Muscle layer of duodenum (tissue), 2 donors: ENCODE measurements at regions not wholly inside any gene's neighbourhood (a gene's known extent, or its start where the extent isn't known, plus 50 kb on each side); places are given as distances from the start of the nearest gene placed in this dataset.
"Not testable (repeated sequence)": the region's sequence is repeated elsewhere in the genome, so short reads cannot be mapped to it uniquely, and the experiment has no call there.

Experiments
- H3K27ac ChIP-seq: one replicate; pipeline ENCODE4 v1.7.0; 2013; ENCODE audit warnings: mild to moderate bottlenecking, low read length
- H3K27me3 ChIP-seq: one replicate; pipeline ENCODE4 v1.7.0; 2013; ENCODE audit warnings: low read depth, mild to moderate bottlenecking, control low read depth, low read length
- H3K36me3 ChIP-seq, 2 donors: one replicate each; pipeline ENCODE4 v1.7.0; 2013; ENCODE audit warnings: low read length in 2 of 2, control low read depth in 1 of 2, mild to moderate bottlenecking in 1 of 2; ENCODE audit not compliant: insufficient read depth in 2 of 2, control insufficient read depth in 1 of 2
- H3K4me1 ChIP-seq, 2 donors: one replicate each; pipeline ENCODE4 v1.7.0; 2013; ENCODE audit warnings: low read length in 2 of 2, mild to moderate bottlenecking in 2 of 2, control low read depth in 1 of 2, moderate library complexity in 1 of 2; ENCODE audit not compliant: insufficient read depth in 2 of 2, control insufficient read depth in 1 of 2
- H3K4me3 ChIP-seq, 2 donors: one replicate each; pipeline ENCODE4 v1.7.0; 2013; ENCODE audit warnings: low read length in 2 of 2, low read depth in 1 of 2, mild to moderate bottlenecking in 1 of 2
- H3K9me3 ChIP-seq, 2 donors: one replicate each; pipeline ENCODE4 v1.7.0; 2013; ENCODE audit warnings: low read length in 2 of 2, control low read depth in 1 of 2, mild to moderate bottlenecking in 1 of 2; ENCODE audit not compliant: control insufficient read depth in 1 of 2
- donor health status: healthy.

DNA sequence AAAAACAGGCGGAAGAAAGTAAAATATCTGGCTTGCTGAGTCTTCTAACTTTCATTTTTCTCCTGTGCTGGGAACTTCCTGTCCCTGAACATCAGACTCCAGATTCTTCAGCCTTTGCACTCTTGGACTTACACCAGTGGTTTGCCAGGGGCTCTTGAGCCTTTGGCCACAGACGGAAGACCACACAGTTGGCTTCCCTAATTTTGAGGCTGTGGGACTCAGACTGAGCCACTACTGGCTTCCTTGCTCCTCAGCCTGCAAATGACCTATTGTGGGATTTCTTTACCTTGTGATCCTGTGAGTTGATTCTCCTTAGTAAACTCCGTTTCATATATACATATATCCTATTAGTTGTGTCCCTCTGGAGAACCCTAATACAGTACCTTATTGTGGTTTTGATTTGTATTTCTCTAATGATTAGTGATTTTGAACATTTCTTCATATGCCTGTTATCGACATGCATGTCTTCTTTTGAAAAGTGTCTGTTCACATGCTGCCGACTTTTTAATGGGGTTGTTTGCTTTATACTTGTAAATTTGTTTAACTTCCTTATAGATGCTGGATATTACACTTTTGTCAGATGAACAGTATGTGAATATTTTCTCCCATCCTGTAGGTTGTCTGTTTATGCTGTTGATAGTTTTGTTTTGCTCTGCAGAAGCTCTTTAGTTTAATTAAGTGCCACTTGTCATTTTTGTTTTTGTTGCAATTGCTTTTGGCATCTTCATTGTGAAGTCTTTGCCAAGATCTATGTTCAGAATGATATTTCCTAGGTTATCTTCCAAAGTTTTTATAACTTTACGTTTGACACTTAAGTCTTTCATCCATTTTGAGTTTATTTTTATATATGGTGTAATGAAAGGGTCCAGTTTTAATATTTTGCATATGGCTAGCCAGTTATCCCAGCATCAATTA lies 348.8 kb upstream of the SETBP1 start:
- no peak overlapping the region for H3K4me3 ChIP-seq
- no peaks in the 10 kb centered on the region for H3K4me1 ChIP-seq
- H3K36me3 ChIP-seq = no peaks in the 10 kb centered on the region
- no peak overlapping the region for H3K27ac ChIP-seq
- H3K27me3 ChIP-seq = no peaks in the 10 kb centered on the region
- H3K9me3 ChIP-seq = peaks cover 0 to 7% of the 10 kb centered on the region in 2 donors

DNA sequence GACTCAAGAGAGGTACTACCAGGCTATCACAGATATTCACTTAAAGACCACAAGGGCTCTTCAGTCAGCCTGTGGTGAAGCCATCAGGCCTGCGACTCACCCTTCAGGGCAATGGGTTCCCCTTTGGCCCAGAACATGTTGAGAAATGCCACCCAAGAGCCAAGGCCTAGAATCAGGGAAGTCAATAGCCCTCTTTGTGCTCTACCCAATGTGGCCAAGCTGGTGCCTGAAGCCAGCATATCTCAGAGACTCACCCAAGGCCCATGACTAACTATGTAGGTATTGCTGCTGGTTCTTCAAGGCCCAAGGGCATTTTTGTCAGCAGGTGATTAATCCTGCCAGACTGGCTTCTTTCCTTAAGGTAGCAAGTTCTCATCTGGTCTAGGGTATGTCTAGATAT lies 338.9 kb upstream of the SETBP1 start:
- H3K4me3 ChIP-seq = no peak overlapping the region
- H3K4me1 ChIP-seq = no peaks in the 10 kb centered on the region
- no peak overlapping the region for H3K27ac ChIP-seq
- H3K9me3 ChIP-seq = peaks cover 0 to 13% of the 10 kb centered on the region in 2 donors
- no peaks in the 10 kb centered on the region for H3K27me3 ChIP-seq
- no peaks in the 10 kb centered on the region for H3K36me3 ChIP-seq

DNA sequence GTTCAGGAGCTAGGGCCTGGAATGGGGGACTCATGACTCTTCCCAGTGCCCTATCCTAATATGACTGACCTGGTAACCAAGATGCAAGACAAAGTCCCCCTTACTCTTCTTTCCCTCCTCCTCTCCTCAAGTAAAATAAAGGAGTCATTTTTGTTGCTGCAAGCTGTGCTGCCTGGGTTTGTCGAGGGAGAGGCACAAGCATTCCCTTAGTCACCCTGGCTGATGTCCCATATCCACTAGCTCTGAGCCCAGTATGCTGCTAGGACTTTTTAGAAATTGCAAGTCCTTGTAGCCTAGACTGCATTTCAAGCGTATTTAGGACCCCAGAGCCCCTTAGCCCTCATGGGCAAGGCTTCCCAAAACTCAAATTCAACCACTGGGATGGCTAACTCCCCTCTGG lies 338.5 kb upstream of the SETBP1 start:
- H3K4me1 ChIP-seq = no peaks in the 10 kb centered on the region
- H3K9me3 ChIP-seq = peaks cover 0 to 13% of the 10 kb centered on the region in 2 donors
- no peak overlapping the region for H3K4me3 ChIP-seq
- no peaks in the 10 kb centered on the region for H3K27me3 ChIP-seq
- H3K36me3 ChIP-seq = no peaks in the 10 kb centered on the region
- no peak overlapping the region for H3K27ac ChIP-seq

DNA sequence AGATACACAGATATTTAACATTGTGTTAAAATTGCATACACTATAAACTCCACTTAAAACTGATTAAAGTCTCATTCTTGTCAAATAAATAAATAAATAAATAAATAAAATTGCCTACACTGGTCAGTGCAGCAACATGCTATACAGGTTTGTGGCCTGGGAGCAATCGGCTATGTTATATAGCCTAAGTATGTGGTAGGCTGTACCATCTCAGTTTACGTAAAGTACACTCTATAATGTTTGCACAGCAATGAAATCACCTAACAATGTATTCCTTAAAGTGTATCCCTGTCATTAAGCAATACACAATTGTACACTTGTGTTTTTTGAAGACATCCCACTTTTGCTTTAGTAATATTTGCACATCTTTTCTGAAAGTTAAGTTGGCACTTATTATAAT lies 337.7 kb upstream of the SETBP1 start:
- H3K27me3 ChIP-seq = no peaks in the 10 kb centered on the region
- H3K27ac ChIP-seq = no peak overlapping the region
- no peaks in the 10 kb centered on the region for H3K36me3 ChIP-seq
- peaks cover 0 to 7% of the 10 kb centered on the region in 2 donors for H3K9me3 ChIP-seq
- no peaks in the 10 kb centered on the region for H3K4me1 ChIP-seq
- no peak overlapping the region for H3K4me3 ChIP-seq

DNA sequence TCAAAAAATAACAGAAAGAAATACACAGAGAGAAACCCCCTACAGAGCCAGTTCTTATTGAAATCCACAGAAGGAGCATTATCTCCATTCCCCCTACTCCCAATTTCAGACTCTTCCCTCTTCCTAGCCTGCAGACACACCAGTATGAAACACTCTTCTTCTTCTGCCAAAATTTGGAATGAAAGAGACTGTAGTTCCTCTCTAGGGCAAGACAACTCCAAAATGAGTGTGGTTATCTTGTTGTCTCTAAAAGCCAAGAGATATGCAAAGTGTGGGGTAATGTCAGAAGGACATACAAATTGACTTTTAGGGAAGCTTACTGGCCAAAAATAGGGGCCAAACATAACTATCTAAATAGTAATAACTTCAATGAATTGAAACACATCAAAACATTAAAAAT lies 337.1 kb upstream of the SETBP1 start:
- Histone ChIP-seq H3K4me1 (no peaks in the 10 kb centered on the region), H3K36me3 (no peaks in the 10 kb centered on the region), H3K9me3 (peaks cover 0 to 5% of the 10 kb centered on the region in 2 donors), H3K27me3 (no peaks in the 10 kb centered on the region), H3K27ac (no peak overlapping the region), H3K4me3 (no peak overlapping the region)

DNA sequence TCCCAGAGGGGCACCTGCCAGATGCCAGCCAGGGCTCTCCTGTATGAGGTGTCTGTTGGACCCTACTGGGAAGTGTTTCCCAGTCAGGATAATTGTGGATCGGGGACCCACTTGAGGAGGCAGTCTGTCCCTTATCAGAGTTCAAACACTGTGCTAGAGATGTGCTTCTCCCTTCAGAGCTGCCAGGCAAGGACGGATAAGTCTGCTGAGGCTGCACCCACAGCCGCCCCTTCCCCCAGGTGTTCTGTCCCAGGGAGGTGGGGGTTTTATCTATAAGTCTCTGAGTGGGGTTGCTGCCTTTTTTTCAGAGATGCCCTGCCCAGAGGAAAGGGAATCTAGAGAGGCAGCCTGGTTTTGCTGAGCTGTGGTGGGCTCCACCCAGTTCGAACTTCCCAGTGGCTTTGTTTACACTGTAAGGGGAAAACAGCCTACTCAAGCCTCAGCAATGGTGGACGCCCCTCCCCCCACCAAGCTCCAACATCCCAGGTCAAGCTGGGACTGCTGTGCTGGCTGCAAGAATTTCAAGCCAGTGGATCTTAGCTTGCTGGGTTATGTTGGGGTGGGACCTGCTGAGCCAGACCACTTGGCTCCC lies 324.0 kb upstream of the SETBP1 start:
- H3K4me1 ChIP-seq = no peaks in the 10 kb centered on the region
- peaks cover 0 to 10% of the 10 kb centered on the region in 2 donors for H3K9me3 ChIP-seq
- no peak overlapping the region for H3K27ac ChIP-seq
- no peaks in the 10 kb centered on the region for H3K36me3 ChIP-seq
- no peaks in the 10 kb centered on the region for H3K27me3 ChIP-seq
- H3K4me3 ChIP-seq = no peak overlapping the region

DNA sequence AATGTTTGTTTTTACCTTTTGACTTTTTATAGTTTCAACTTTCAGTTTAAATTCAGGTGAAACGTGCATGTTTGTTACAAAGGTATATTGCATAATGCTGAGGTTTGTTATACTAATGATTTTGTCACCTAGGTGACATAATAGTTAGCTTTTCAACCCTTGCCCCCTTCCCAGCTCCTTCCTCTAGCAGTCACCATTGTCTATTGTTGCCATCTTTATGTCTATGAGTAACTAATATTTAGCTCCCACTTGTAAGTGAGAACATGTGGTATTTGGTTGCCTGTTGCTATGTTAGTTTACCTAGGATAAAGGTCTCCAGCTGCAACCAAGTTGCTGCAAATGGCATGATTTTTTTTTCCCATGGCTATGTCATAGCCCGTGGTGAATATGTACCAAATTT lies 322.3 kb upstream of the SETBP1 start:
- Histone ChIP-seq H3K36me3 (no peaks in the 10 kb centered on the region), H3K27me3 (no peaks in the 10 kb centered on the region), H3K4me3 (no peak overlapping the region), H3K4me1 (no peaks in the 10 kb centered on the region), H3K27ac (no peak overlapping the region), H3K9me3 (peaks cover 0 to 10% of the 10 kb centered on the region in 2 donors)

DNA sequence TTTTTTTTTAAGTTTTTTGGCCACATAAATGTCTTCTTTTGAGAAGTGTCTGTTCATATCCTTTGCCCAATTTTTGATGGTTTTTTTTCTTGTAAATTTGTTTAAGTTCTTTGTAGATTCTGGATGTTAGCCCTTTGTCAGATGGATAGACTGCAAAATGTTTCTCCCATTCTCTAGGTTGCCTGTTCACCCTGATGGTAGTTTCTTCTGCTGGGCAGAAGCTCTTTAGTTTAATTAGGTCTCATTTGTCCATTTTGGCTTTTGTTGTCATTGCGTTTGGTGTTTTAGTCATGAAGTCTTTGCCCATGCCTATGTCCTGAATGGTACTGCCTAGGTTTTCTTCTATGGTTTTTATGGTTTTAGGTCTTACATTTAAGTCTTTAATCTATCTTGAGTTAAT lies 320.9 kb upstream of the SETBP1 start:
- not testable (repeated sequence) for H3K27me3 ChIP-seq, H3K36me3 ChIP-seq, H3K4me3 ChIP-seq, H3K4me1 ChIP-seq, H3K27ac ChIP-seq
- peaks cover 0 to 10% of the 10 kb centered on the region in 2 donors for H3K9me3 ChIP-seq

DNA sequence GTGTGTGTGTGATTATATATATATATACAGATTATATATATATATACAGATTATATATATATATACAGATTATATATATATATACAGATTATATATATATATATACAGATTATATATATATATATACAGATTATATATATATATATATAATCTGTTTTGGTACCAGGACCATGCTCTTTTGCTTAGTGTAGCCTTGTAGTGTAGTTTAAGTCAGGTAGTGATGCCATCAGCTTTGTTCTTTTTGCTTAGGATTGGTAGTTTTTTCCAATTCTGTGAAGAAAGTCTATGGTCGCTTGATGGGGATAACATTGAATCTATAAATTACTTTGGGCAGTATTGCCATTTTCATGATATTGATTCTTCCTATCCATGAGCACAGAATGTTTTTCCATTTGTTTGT lies 318.5 kb upstream of the SETBP1 start:
- H3K4me1 ChIP-seq, H3K27ac ChIP-seq, H3K36me3 ChIP-seq, H3K9me3 ChIP-seq, H3K4me3 ChIP-seq, H3K27me3 ChIP-seq: not testable (repeated sequence)

DNA sequence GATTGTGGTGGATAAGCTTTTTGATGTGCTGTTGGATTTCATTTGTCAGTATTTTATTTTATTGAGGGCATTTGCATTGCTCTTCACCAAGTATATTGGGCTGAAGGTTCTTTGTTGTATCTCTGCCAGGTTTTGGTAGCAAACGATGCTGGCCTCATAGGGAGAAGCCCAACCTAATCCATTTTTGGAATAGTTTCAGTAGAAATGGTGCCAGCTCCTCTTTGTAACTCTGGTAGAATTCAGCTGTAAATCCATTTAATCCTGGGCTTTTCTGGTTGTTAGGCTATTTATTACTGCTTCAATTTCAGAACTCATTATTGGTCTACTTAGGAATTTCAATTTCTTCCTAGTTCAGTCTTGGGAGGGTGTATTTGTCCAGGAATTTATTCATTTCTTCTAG lies 309.8 kb upstream of the SETBP1 start:
- Histone ChIP-seq H3K9me3 (peaks cover 5 to 20% of the 10 kb centered on the region in 2 donors), H3K4me1 (no peaks in the 10 kb centered on the region), H3K27me3 (no peaks in the 10 kb centered on the region), H3K4me3 (no peak overlapping the region), H3K36me3 (no peaks in the 10 kb centered on the region), H3K27ac (no peak overlapping the region)

DNA sequence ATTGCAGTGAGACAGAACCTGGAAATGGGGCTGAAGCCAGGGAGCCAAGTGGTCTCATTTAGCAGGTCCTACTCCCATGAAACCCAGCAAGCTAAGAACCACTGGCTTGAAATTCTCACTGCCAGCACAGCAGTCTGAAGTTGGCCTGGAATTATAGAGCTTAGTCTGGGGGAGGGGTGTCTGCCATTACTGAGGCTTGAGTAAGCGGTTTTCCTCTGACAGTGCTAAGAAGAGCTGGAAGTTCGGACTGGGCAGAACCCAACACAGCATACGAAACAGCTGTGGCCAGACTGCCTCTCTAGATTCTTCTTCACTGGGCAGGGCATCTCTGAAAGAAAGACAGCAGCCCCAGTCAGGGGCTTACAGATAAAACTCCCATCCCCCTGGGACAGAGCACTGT lies 305.7 kb upstream of the SETBP1 start:
- Histone ChIP-seq H3K4me3 (no peak overlapping the region), H3K27me3 (no peaks in the 10 kb centered on the region), H3K36me3 (no peaks in the 10 kb centered on the region), H3K9me3 (peaks cover 5 to 8% of the 10 kb centered on the region in 2 donors), H3K4me1 (no peaks in the 10 kb centered on the region), H3K27ac (no peak overlapping the region)
